Kidney tubule cell (primary cell): ENCODE measurements at regions not wholly inside any gene's neighbourhood (a gene's known extent, or its start where the extent isn't known, plus 50 kb on each side); places are given as distances from the start of the nearest gene placed in this dataset.
A peak's percentile ranks its signal among the peaks of the same experiment; 100 is the strongest.
"Not testable (repeated sequence)": the region's sequence is repeated elsewhere in the genome, so short reads cannot be mapped to it uniquely, and the experiment has no call there.

Experiments
- DNase-seq: peaks from one replicate; pipeline ENCODE4 v3.0.0-alpha.2; 2018; ENCODE audit warnings: low spot score

- DNase-seq, result no peak
Measured at GRCh38 chr2:172259827-172260226, 157.1 kb upstream of the DLX2 start.

- DNase-seq, result no peak
Measured at GRCh38 chr2:172260336-172260735, 157.6 kb upstream of the DLX2 start.

- DNase-seq, result no peak
Measured at GRCh38 chr2:172261292-172261691, 158.6 kb upstream of the DLX2 start.

GRCh38 chr2:172262486-172262885 is 159.8 kb upstream of the DLX2 start:
- DNase-seq, result no peak

DNA sequence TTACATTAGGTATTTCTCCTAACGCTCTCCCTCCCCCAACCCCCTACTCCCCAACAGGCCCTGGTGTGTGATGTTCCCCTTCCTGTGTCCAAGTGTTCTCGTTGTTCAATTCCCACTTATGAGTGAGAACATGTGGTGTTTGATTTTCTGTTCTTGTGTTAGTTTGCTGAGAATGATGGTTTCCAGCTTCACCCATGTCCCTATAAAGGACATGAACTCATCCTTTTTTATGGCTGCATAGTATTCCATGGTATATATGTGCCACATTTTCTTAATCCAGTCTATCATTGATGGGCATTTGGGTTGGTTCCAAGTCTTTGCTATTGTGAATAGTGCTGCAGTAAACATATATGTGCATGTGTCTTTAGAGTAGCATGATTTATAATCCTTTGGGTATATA is 162.1 kb upstream of the DLX2 start:
- not testable (repeated sequence) for DNase-seq

DNA sequence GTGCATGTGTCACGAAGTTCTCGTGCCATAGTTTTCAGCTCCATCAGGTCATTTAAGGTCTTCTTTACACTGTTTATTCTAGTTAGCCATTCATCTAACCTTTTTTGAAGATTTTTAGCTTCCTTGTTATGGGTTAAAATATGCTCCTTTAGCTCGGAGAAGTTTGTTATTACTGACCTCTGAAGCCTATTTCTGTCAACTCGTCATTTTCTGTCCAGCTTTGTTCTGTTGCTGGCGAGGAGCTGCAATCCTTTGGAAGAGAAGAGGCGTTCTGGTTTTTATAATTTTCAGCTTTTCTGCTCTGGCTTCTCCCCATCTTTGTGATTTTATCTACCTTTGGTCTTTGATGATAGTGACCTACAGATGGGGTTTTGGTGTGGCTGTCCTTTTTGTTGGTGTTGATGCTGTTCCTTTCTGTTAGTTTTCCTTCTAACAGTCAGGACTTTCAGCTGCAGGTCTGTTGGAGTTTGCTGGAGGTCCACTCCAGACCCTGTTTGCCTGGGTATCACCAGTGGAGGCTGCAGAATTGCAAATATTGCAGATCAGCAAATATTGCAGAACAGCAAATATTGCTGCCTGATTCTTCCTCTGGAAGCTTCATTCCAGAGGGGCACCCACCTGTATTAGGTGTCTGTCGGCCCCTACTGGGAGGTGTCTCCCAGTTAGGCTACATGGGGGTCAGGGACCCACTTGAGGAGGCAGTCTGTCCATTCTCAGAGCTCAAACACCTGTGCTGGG is 157.7 kb upstream of the ITGA6 start:
- not testable (repeated sequence) for DNase-seq

GRCh38 chr2:172270278-172271079 is 156.9 kb upstream of the ITGA6 start:
- DNase-seq, result peak; percentile 52

DNA sequence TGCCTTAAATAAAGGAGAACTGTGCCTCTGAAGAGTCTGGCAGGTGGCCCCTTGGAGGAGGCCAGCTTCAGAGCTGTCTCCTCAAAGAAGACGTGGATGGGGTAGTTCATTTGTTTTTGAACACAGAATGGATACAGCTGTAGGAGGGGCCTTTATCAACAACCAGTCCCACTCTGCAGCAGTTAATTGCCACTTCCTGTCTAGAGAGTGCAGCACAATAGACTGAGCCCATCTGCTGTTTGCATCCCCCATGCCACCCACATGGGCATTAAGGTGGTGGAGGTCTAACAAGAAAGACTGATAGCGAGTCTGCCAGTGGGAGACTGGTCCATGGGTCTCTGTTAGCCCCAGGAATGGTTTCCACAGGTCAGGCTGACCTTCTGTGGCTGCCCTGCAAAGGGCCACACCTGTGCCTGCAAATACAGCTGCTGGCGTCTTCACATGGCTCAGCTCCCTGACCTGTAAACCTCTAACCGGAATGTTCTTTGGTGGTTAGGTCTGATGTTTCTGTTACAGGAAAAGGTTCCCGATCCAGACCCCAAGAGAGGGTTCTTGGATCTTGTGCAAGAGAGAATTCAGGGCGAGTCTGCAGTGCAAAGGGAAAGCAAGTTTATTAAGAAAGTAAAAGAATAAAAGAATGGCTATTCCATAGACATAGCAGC is 153.3 kb upstream of the ITGA6 start:
- no peak for DNase-seq

- no peak for DNase-seq
Measured at GRCh38 chr2:172275239-172275638, 152.1 kb upstream of the ITGA6 start.

DNA sequence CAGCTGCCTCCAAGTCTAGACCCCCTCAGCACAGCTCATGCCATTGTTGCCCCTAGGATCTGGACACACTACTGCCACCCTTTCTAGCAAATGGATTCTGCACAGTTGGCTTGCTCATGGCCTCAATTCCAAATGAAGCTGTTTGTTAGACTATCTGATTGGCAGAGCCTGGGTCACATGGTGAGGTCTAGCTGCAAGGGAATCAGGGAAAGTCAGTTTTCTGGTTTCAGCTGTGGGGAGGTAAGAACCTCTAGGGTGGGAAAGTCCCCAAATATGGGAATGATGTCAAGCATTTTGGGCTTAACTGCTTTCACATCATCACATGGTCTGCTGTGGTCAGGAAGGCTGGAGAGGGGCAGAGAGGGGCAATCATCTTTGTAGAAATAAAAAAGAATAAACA is 150.4 kb upstream of the ITGA6 start:
- DNase-seq, result no peak

DNA sequence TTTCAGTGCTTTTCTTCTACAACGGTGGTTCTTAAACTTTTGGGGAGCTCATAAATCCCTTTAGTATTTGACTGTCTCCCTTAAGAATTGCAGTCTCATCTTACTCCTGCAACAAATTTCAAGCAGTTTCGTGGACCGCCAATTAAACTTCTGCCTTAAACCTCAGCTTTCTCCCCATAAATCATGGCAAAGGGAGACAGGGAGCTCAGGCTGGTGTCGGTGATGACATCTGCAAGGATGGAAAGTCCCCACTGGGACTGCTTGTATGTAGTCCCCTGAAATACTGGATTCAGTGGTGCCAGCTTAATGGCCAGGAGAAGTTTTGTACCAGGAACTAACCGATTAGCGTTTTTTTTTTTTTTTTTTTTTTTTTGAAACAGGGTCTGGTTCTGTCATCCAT is 148.7 kb upstream of the ITGA6 start:
- DNase-seq, result no peak

DNA sequence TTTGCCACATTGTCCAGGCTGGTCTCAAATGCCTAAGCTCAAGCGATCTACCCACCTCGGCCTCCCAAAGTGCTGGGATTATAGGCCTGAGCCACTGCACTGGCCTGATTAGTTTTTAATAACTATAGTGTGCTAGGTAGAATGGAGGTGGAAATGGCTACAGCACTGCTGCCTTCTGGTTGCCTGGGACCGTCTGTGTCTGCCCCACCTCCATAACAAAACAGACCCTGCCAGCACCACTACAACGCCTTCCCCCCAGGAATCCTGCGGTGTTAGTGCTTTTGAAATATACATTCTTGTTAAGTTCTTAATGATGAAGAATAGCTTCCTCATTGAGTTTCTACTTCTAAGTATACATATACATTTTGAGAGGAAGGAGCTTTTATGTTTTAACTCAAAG is 148.2 kb upstream of the ITGA6 start:
- no peak for DNase-seq

- DNase-seq, result peak; percentile 33
Measured at GRCh38 chr2:172279813-172280212, 147.6 kb upstream of the ITGA6 start.

DNA sequence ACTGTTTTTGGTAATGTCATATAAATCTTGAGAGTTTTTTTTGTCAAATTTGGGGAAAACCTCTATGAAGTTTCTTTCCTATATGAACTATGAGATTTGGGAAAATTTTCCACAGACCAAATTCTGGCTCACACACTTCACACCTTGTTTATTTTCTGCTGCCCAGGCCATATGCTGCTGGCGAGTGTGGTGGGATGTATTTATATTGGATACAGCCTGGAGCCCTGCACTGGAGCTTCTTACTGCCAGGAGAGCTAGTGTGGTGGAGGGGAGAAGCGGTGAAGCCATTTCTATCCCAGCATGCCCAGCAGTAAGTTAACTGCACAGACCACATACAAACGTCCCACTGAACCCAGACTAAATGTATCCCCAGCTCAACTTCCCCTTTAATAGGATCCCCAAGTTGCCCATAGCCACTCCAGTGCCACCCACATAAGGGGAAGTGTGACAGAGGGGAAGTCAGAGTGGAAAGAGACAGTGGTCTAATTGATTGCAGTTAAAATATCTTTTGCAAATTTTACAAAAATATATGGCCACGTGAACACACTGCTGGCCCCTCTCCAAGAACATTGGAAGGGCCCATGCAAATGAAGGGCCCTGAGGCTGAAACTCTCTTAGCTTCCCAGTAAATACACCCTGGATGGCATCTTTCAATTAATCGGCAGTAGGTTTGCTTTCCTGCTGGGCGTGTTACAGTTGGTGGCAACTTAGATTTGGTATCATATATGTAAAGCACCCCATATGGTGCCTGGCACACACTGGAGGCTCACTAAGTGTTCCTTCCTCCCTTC is 146.6 kb upstream of the ITGA6 start:
- no peak for DNase-seq

DNA sequence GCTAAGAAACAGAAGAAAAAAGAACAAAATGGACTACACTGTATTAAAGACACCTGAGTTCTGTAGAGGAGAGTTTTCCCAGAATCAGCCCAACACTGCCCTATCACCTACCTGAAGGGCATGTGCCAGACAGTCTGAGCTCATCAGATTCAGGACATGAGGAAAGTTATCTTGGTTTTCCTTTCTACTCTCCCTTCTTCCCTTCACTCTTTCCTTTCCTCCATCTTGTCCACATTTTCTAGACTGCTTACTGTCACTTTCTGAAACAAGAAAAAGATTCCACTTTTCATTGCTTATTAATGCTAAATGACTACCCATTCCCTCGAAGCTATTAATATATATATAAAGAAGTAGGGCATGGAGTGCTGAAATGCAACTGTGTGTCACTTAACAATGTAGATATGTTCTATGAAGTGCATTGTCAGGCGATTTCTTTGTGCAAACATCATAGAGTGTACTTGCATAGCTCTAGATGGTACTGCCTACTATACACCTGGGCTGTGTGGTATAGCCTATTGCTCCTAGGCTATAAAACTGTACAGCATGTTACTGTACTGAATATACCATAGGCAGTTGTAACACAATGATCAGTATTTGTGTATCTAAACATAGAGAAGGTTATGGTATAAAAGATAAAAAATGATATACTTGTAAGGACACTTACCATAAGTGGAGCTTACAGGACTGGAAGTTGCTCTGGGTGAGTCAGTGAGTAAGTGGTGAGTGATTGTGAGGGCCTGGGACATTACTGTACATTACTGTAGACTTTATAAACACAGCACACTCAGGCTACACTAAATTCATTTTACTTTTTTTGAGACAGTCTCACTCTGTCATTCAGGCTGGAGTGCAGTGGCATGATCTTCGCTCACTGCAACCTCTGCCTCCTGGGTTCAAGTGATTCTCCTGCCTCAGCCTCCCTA is 145.5 kb upstream of the ITGA6 start:
- peak; percentile 68 for DNase-seq

DNA sequence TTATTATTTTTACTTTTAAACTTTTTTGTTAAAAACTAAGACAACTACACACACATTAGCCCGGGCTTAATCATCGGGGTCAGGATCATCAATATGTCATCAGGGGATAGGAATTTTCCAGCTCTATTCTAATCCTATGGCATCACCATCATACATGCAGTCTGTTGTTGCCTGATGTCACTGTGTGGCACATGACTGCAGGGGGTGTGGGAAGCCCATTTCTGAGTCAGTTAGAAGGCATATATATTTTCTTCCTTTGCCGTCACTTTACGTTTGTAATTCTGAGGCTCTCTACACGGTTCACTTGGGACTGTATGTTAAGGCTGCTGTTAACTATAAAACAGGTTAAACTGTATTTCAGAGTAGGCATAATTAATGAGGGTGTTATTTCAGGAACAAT is 144.4 kb upstream of the ITGA6 start:
- peak; percentile 85 for DNase-seq

DNA sequence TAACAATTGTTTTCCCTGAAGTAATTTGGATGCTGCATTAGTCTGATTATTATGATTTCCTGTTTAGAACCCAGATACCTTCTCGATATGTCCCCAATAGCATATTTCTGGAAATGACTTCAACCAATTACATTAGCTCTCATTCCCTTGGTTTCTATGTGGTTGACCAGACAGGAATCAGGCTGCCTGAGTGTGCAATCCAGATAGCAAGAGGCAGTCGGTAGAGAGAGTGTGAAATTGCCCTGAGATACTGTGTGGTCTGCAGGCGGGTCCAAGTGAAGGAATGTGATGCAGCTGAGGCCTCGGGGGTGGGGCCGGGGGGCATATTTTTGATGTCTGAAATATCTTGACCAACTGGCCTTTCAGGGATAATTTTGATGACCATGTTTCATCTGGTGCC is 143.9 kb upstream of the ITGA6 start:
- peak; percentile 10 for DNase-seq

GRCh38 chr2:172284209-172284608 is 143.2 kb upstream of the ITGA6 start:
- no peak for DNase-seq

DNA sequence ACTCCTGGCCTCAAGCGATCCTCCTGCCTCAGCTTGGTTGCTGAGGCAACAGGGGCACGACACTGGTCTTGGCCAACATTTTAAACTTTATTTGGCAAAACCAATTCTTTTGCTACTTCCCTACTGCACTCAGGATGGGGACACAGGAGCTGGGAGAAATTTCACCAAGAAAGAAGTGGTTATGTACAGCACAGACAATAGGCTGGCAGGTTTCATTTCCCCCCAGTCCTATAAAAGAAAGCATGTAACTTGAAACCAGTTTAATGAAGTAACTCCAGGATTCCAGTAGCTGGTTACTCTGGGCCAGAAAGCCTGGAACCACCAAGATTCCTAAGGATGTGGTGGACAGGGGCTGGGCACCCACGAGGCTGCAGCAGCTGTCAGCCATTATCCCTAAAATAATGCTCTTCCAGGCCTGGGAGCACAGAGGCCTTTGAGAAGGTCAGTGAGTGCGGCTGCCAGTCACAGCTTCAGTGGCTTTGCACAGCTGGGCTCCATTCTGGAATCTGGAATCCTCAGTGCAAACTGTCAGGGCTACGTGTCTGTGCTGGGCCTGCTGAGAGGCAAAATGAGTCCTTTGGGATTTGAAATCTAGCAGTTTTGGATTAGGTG is 142.3 kb upstream of the ITGA6 start:
- DNase-seq, result peak; percentile 26

DNA sequence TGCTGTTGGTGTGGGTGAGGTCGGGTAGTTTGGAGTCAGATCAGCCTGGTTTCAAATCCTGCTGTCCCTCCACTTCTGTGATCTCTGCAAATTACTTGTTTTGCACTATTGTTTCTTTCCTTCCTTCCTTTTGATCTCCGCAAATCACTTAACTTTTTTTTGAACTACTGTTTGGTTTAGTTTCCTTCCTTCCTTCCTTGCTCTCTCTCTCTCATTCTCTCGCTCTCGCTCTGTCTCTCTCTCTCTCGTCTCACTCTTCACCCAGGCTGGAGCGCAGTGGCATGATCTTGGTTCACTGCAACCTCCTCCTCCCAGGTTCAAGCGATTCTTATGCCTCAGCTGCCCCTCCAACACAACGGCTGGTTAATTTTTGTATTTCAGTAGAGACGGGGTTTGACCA is 141.6 kb upstream of the ITGA6 start:
- no peak for DNase-seq

DNA sequence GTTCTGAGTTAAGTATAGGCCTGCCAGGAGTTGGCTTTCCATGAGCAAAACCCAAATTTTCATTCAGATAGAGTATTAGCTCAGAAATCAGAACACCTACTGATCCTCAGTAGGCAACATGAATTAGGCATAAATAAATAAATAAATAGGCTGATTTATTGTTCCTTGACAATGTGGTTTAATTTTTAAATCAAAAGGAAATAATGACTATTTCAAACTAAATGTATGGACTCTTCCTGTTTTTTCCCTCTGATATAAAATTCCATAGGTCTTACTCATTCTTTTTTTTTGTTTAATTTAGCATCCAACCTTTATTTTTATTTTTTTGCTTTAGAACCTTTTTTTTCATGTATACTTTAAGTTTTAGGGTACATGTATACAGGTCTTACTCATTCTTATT is 140.2 kb upstream of the ITGA6 start:
- no peak for DNase-seq
